ENCODE measurements at regions not wholly inside any gene's neighbourhood (a gene's known extent, or its start where the extent isn't known, plus 50 kb on each side); places are given as distances from the start of the nearest gene placed in this dataset.

GRCh38 chr4:184968366-184968765 is 49.9 kb upstream of the HELT start:
- Histone ChIP-seq H3K27me3 (no peaks in the 10 kb centered on the region), H3K27ac (no peak overlapping the region), H3K9me3 (no peaks in the 10 kb centered on the region), H3K4me3 (no peak overlapping the region), H3K4me1 (peaks cover 0 to 10% (median 0%) of the 10 kb centered on the region in 4 donors), H3K36me3 (no peaks in the 10 kb centered on the region)
- DNase-seq: no peak
- intact Hi-C loops (cut with DNase I): no loop called here
- TF ChIP-seq CTCF (IDR thresholded peaks at IDR 0.05) (no peak), POLR2A (IDR thresholded peaks at IDR 0.05) (no peak)
- 79% methylated on average over 3 of the region's 3 CpGs for WGBS (ENCODE audit: insufficient coverage, low coverage, low lambda C conversion rate, missing lambda C conversion rate)
- ATAC-seq: no peak

MicroRNAs encoded in the stretch of these regions (microRNA counts, 767-probe panel; counts per million panel counts)
- microRNA hsa-miR-4455: 237 counts per million

Small RNAs in the stretch of these regions (microRNA-seq; reads per million reads assigned to microRNA genes)
- 0 reads per million in 2 donors for gene MIR4455

Small RNAs in the stretch of these regions (small RNA-seq; reads per million reads assigned to genes)
- 0 reads per million in 2 experiments for gene MIR4455
